ENCODE measurements at regions not wholly inside any gene's neighbourhood (a gene's known extent, or its start where the extent isn't known, plus 50 kb on each side); places are given as distances from the start of the nearest gene placed in this dataset.

GRCh38 chr10:81314471-81314870 lies 560.5 kb upstream of the NRG3 start:
- TF ChIP-seq CTCF (IDR thresholded peaks at IDR 0.05), result no peak
- no peak for TF ChIP-seq EP300 (IDR thresholded peaks at IDR 0.05)
- no peak for TF ChIP-seq POLR2A (IDR thresholded peaks at IDR 0.05)

Data from tibial nerve (tissue), 4 donors.